Adipocyte (in vitro differentiated cells): ENCODE measurements at regions not wholly inside any gene's neighbourhood (a gene's known extent, or its start where the extent isn't known, plus 50 kb on each side); places are given as distances from the start of the nearest gene placed in this dataset.
"Not testable (repeated sequence)": the region's sequence is repeated elsewhere in the genome, so short reads cannot be mapped to it uniquely, and the experiment has no call there.

Source experiments
- DNase-seq: peaks from one replicate; pipeline ENCODE4 v3.0.0-alpha.2; 2015; ENCODE audit warnings: low read depth
- H3K27me3 ChIP-seq: replicated peaks from 2 replicates; pipeline ENCODE4 v1.7.0; 2013; ENCODE audit warnings: mild to moderate bottlenecking, low read length, moderate library complexity; ENCODE audit not compliant: control insufficient read depth, insufficient read depth
- H3K36me3 ChIP-seq: 2 replicates; pipeline ENCODE4 v1.7.0; 2013; ENCODE audit warnings: low read length, mild to moderate bottlenecking, moderate library complexity; ENCODE audit not compliant: control insufficient read depth, insufficient read depth, severe bottlenecking
- H3K4me1 ChIP-seq: 2 replicates; pipeline ENCODE4 v1.7.0; 2013; ENCODE audit warnings: mild to moderate bottlenecking, low read length, moderate library complexity; ENCODE audit not compliant: control insufficient read depth, insufficient read depth
- H3K4me3 ChIP-seq: 2 replicates; pipeline ENCODE4 v1.7.0; 2013; ENCODE audit warnings: mild to moderate bottlenecking, low read length, moderate library complexity
- H3K9ac ChIP-seq: 2 replicates; pipeline ENCODE4 v1.7.0; 2013; ENCODE audit warnings: mild to moderate bottlenecking, low read length, moderate library complexity
- H3K9me3 ChIP-seq: 2 replicates; pipeline ENCODE4 v1.7.0; 2013; ENCODE audit warnings: mild to moderate bottlenecking, low read length, moderate library complexity; ENCODE audit not compliant: control insufficient read depth

DNA sequence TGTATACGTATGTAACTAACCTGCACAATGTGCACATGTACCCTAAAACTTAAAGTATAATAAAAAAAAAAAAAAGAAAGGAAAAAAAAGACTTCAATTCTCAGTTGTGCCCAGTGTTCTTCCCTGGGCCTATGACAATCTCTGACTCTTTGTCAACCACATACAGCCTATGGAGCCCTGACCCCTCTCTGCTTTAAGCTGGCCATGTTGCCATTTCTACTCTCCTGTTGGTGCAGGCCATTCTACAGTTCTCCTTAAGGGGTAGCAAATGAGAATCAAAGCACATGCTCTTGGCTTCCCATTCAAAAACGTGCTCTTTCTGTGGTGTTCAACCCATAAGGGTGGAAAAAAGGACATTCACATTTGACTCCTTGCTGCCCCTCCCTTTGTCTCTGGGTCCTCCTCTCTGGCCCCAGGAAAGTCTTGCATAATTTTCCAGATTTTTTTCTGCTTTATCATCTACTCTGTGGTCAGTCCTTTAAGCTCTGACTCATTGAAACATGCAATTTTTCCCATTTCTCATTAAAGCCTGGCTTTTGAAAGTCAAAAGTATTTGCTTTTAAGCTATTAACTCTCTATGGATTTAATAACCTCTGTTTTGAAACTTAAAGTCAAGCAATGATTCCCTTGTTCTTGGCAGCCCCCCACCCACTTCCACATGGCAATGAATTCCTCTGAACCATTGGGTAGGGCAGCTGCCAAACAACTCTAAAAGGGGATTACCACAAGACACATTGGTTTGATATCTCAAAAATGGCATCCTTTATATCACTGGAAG, 208.6 kb upstream of the MCHR2 start:
- H3K4me3 ChIP-seq, result no peak overlapping the region
- H3K27me3 ChIP-seq, result no peaks in the 10 kb centered on the region
- DNase-seq, result peak; percentile 97
- peaks cover 11% of the 10 kb centered on the region for H3K4me1 ChIP-seq
- H3K9me3 ChIP-seq, result no peaks in the 10 kb centered on the region
- H3K9ac ChIP-seq, result peak overlapping the region; percentile 57
- no peaks in the 10 kb centered on the region for H3K36me3 ChIP-seq

DNA sequence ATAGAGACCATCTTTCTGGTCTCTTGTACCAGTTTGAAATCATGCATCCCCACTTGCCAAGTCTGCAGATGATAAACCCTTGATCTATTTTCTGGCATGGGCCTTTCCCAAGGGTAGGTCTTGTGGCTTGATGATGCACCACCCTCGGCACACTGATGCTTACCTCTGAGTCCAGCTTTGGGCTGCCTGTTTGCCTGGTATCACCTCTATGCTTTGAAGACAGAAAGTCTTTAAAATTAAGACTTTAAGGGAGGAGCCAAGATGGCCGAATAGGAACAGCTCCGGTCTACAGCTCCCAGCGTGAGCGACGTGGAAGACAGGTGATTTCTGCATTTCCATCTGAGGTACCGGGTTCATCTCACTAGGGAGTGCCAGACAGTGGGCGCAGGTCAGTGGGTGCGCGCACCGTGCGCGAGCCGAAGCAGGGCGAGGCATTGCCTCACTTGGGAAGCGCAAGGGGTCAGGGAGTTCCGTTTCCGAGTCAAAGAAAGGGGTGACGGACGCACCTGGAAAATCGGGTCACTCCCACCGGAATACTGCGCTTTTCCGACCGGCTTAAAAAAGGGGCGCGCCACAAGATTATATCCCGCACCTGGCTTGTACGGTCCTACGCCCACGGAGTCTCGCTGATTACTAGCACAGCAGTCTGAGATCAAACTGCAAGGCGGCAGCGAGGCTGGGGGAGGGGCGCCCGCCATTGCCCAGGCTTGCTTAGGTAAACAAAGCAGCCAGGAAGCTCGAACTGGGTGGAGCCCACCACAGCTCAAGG, 202.4 kb upstream of the MCHR2 start:
- not testable (repeated sequence) for H3K9me3 ChIP-seq, H3K4me3 ChIP-seq, DNase-seq, H3K4me1 ChIP-seq, H3K36me3 ChIP-seq, H3K9ac ChIP-seq, H3K27me3 ChIP-seq

DNA sequence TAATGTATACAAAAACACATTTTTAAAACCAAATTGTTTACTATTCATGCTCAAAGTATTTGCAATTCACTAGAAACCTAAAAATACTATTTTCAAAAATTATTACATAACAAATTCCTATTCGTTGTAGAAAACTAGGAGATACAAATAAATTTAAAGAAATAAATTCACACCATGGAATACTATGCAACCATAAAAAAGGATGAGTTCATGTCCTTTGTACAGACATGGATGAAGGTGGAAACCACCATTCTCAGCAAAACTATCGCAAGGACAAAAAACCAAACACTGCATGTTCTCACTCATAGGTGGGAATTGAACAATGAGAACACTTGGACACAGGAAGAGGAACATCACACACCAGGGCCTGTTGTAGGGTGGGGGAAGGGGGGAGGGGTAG, 201.2 kb upstream of the MCHR2 start:
- H3K9me3 ChIP-seq, H3K4me3 ChIP-seq, H3K27me3 ChIP-seq, H3K36me3 ChIP-seq, H3K4me1 ChIP-seq, H3K9ac ChIP-seq, DNase-seq: not testable (repeated sequence)

DNA sequence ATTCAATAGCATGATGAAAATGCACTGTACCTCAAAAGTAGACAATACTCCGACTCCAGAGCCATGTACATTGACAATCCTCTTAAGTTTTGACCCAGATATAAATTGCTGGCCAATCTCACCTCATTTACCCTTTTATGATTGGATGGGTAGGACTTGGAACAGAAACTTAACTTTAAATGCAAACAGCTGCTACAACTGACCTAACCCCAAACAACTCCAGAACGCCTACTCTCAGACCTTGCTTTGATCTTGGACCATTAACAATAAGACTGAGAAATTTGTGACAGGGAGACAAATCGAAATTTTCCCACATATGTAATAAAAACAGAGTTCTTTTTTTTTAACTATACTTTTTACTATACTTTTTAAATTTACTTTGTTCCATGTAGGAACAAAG, 200.5 kb upstream of the MCHR2 start:
- no peak overlapping the region for H3K4me3 ChIP-seq
- no peaks in the 10 kb centered on the region for H3K9me3 ChIP-seq
- peaks cover 8% of the 10 kb centered on the region for H3K4me1 ChIP-seq
- no peaks in the 10 kb centered on the region for H3K36me3 ChIP-seq
- no peaks in the 10 kb centered on the region for H3K27me3 ChIP-seq
- no peak overlapping the region for H3K9ac ChIP-seq
- no peak for DNase-seq

DNA sequence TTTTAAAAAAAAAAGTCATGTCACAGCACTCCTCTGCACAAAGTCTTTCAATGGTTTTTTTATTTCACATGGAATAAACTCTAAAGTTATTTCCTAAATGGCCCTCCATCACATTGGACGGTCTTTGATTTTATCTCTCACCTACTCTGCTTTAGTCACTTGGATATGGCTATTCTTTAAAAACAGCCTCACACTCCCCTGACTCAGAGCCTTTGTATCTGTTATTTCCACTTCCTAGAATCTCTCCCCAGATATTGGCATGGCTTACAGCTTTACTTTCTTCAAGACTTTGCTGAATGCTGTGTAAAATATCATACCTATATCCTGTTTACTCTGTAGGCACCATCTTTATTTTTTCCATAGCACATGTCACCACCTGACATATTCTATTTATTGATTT, 194.7 kb upstream of the MCHR2 start:
- H3K4me3 ChIP-seq, result no peak overlapping the region
- no peaks in the 10 kb centered on the region for H3K27me3 ChIP-seq
- H3K36me3 ChIP-seq, result no peaks in the 10 kb centered on the region
- DNase-seq, result no peak
- H3K4me1 ChIP-seq, result no peaks in the 10 kb centered on the region
- H3K9ac ChIP-seq, result no peak overlapping the region
- H3K9me3 ChIP-seq, result no peaks in the 10 kb centered on the region

DNA sequence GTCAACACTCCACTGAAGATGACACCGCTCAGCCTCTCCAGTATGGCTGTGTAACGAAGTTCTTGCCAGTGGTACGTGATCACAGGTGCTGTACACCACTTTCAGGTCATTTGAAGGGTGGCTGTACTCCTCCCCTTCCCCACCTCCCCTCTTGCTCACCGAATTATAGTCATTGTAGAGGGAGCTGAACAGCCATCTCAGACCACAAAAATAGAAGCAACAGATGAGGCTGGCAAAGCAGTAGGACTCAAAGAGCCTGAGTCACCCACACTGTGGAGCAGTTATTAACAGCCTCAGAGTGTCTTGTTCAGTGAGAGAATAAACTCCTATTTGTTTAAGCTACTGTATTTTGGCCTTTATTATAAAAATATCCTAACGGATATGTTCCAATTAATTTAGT, 192.5 kb upstream of the MCHR2 start:
- Histone ChIP-seq H3K4me1 (peaks cover 4% of the 10 kb centered on the region), H3K9me3 (no peaks in the 10 kb centered on the region), H3K27me3 (no peaks in the 10 kb centered on the region), H3K36me3 (no peaks in the 10 kb centered on the region), H3K9ac (no peak overlapping the region), H3K4me3 (no peak overlapping the region)
- no peak for DNase-seq

DNA sequence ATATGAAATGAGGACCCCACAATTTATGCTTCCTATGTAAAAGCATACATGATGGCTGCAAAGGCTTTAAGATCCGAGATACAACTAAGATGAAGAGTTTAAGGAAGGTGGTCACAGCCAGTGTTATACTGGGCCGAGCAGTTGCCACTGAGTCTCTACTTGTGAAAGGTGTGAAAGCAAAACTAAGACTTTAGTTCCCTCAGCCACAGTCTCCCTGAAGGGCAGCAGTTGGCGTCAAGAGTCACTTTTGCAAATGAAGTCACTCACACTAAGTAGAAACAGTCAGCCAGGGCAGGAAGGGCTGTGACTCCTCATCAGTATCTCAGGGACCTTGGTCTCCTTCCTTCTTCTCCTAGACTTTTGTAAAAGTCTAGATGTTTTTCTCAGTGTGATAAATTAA, 191.6 kb upstream of the MCHR2 start:
- Histone ChIP-seq H3K4me1 (peaks cover 4% of the 10 kb centered on the region), H3K27me3 (no peaks in the 10 kb centered on the region), H3K9me3 (no peaks in the 10 kb centered on the region), H3K9ac (no peak overlapping the region), H3K36me3 (no peaks in the 10 kb centered on the region), H3K4me3 (no peak overlapping the region)
- no peak for DNase-seq

DNA sequence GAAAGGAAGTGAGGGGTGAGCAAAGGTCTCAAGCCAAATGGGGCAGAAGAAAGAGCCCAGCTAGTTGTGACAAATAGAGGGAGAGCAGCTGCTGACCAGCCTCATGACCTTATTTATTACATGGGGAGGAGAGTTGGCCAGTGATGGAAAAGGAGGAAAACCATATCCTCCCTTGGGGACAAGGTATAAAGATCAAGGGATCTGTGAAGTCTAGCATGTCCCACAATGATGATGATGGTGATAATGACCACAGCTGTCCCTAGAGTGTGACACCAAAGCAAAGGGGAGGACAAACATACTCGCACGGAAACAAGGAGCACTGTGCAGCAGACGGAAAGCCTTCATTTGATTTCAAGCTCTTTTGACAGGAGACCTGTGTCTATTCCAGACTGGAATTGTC, 190.4 kb upstream of the MCHR2 start:
- Histone ChIP-seq H3K36me3 (no peaks in the 10 kb centered on the region), H3K9me3 (no peaks in the 10 kb centered on the region), H3K4me1 (peaks cover 13% of the 10 kb centered on the region), H3K9ac (no peak overlapping the region), H3K4me3 (no peak overlapping the region), H3K27me3 (no peaks in the 10 kb centered on the region)
- no peak for DNase-seq

DNA sequence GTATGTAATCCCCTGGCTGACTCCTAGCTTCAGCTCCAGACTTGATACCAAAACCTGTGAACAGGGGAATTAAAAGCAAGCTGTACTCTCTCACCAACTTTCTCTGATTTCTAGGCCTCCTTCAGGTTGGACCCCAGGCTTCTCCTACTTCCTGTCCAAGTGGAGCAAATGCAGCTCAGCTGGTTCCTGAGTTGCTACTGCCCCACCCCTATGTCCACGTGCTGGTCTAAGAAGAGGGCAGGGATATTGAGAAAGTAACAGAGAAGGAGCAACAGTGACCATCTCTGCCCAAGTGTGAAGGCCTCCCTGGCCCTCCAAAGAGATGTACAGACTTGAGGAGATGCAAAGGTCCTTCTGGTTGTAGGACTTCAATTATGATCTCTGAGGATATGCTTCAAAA, 188.3 kb upstream of the MCHR2 start:
- no peak for DNase-seq
- Histone ChIP-seq H3K4me3 (no peak overlapping the region), H3K9me3 (no peaks in the 10 kb centered on the region), H3K4me1 (peaks cover 32% of the 10 kb centered on the region), H3K9ac (no peak overlapping the region), H3K27me3 (no peaks in the 10 kb centered on the region), H3K36me3 (no peaks in the 10 kb centered on the region)

DNA sequence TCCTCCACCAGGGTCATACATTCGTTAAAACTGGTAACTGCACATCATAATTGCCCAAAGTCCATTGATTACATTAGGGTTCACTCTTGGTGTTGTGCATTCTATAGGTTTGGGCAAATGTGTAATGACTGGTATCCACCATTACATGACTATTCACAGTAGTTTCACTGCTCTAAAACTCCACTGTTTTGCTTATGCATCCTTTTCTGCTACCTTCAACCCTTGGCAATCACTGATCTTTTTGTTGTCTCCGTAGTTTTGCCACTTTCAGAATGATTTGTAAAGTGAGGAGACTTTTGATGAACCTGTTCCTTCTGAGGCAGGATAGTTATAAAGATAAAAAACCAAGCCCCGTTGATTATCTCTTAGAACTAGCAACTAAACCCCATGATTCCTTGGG, 187.3 kb upstream of the MCHR2 start:
- Histone ChIP-seq H3K4me3 (no peak overlapping the region), H3K27me3 (no peaks in the 10 kb centered on the region), H3K4me1 (peaks cover 42% of the 10 kb centered on the region), H3K9me3 (no peaks in the 10 kb centered on the region), H3K36me3 (no peaks in the 10 kb centered on the region), H3K9ac (no peak overlapping the region)
- no peak for DNase-seq

DNA sequence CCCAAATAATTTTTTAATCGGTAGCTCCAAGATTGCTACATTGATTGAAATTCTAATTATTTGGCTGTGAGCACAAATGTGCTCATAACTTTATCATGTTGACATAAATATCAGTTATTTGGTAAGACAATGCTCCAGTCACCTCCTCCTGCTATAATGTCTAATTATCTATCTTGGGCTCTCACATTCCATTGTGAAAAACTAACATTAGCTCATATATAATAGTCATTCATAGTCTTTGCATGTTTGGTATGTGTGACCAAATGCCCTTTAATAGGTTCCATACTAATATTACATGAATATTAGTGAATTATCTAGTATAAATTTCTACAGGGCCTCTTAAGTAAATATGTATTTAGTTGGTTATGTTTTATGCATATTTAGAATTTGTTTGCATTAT, 185.6 kb upstream of the MCHR2 start:
- Histone ChIP-seq H3K4me1 (peaks cover 58% of the 10 kb centered on the region), H3K36me3 (no peaks in the 10 kb centered on the region)
- DNase-seq, result no peak

More for the DNA sequence above, 185.6 kb upstream of the MCHR2 start:
- Histone ChIP-seq H3K27me3 (no peaks in the 10 kb centered on the region), H3K9me3 (no peaks in the 10 kb centered on the region), H3K9ac (no peak overlapping the region), H3K4me3 (no peak overlapping the region)
